Type B pancreatic cell (in vitro differentiated cells): ENCODE measurements at regions not wholly inside any gene's neighbourhood (a gene's known extent, or its start where the extent isn't known, plus 50 kb on each side); places are given as distances from the start of the nearest gene placed in this dataset.

Source experiments
- DNase-seq: peaks from one replicate; pipeline ENCODE4 v3.0.0; 2021; ENCODE audit warnings: mixed read lengths; ENCODE audit not compliant: unreplicated experiment; ENCODE audit errors: extremely low spot score
- H3K27ac Mint-ChIP-seq: 2 replicates; pipeline ENCODE4 v1.8.0; 2021; ENCODE audit warnings: mild to moderate bottlenecking, mixed read lengths
- H3K27me3 Mint-ChIP-seq: 2 replicates; pipeline ENCODE4 v1.8.0; 2021; ENCODE audit warnings: mixed read lengths
- H3K36me3 Mint-ChIP-seq: 2 replicates; pipeline ENCODE4 v1.8.0; 2021; ENCODE audit warnings: mixed read lengths
- H3K4me1 Mint-ChIP-seq: one replicate; pipeline ENCODE4 v1.8.0; 2021; ENCODE audit warnings: mixed read lengths; ENCODE audit not compliant: unreplicated experiment
- H3K4me3 Mint-ChIP-seq: 2 replicates; pipeline ENCODE4 v1.8.0; 2021; ENCODE audit warnings: mild to moderate bottlenecking, mixed read lengths
- H3K9me3 Mint-ChIP-seq: 2 replicates; pipeline ENCODE4 v1.8.0; 2021; ENCODE audit warnings: mixed read lengths
- TF ChIP-seq, protein P1 (sequence below): fragments of 200-600 bp; sonication (generic); conservative IDR thresholded peaks from 2 replicates; pipeline ENCODE4 v1.5.0; 2021; ENCODE audit warnings: antibody characterized with exemption, mild to moderate bottlenecking

DNA sequence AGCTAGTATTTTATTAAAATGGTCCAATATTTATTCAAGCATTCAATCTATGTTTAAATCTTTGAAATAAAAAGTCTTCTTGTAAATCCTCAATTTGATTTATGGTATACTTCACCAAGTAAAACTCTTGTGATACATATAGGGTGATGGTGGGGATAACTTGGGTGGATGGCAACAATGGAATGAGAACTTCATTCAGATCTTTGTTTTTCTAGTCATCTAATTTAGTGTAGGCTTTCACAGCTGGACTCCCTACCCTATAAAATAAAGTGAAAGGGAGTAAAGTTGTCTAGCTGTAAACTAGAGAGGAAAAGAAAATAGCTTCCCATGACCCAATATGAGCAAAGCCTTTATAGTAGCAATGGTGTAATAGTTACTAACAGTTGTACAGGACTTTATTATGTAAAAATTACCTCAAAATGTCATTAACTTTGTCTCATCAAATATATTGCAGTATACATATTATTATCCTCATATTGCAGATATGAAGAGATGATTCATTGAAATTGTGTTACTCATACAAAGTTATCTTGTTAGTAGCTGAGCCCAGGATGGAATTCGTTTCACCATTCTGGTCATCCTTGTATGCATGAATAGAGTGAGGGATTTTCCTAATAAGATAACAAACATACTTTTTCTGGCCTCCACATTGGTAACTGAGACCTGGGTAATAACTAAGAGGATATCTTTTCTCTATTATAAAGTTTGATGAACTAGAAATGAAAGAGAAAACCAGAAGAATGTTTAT is 1377.7 kb upstream of the ADGRL4 start:
- Mint-ChIP-seq H3K27ac (no peak overlapping the region), H3K36me3 (no peaks in the 10 kb centered on the region), H3K9me3 (no peaks in the 10 kb centered on the region), H3K4me1 (no peaks in the 10 kb centered on the region), H3K4me3 (no peak overlapping the region), H3K27me3 (no peaks in the 10 kb centered on the region)
- TF ChIP-seq, protein P1, sequence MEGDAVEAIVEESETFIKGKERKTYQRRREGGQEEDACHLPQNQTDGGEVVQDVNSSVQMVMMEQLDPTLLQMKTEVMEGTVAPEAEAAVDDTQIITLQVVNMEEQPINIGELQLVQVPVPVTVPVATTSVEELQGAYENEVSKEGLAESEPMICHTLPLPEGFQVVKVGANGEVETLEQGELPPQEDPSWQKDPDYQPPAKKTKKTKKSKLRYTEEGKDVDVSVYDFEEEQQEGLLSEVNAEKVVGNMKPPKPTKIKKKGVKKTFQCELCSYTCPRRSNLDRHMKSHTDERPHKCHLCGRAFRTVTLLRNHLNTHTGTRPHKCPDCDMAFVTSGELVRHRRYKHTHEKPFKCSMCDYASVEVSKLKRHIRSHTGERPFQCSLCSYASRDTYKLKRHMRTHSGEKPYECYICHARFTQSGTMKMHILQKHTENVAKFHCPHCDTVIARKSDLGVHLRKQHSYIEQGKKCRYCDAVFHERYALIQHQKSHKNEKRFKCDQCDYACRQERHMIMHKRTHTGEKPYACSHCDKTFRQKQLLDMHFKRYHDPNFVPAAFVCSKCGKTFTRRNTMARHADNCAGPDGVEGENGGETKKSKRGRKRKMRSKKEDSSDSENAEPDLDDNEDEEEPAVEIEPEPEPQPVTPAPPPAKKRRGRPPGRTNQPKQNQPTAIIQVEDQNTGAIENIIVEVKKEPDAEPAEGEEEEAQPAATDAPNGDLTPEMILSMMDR, result no peak
- DNase-seq, result no peak

DNA sequence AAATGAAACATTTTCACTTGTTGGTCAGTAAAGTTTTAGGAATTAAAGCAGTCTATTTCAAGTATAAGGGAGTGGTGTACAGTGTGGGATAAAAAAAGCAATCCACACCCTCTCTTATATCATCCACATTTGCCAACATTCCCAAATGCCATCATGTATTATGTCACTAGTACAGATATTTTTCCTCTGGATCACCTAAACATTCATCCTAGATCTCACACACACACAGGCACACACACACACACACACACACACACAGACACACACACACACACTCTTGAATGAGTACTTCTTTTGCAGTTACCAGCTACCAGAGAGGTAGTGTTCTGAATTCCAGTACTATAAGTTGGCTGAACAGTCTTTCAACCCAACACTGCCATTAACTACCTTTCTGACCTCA is 1369.1 kb upstream of the ADGRL4 start:
- H3K4me3 Mint-ChIP-seq, result no peak overlapping the region
- TF ChIP-seq, protein P1, result no peak
- no peaks in the 10 kb centered on the region for H3K36me3 Mint-ChIP-seq
- DNase-seq, result no peak
- no peak overlapping the region for H3K27ac Mint-ChIP-seq
- H3K27me3 Mint-ChIP-seq, result peaks cover 4% of the 10 kb centered on the region
- no peaks in the 10 kb centered on the region for H3K4me1 Mint-ChIP-seq
- no peaks in the 10 kb centered on the region for H3K9me3 Mint-ChIP-seq

DNA sequence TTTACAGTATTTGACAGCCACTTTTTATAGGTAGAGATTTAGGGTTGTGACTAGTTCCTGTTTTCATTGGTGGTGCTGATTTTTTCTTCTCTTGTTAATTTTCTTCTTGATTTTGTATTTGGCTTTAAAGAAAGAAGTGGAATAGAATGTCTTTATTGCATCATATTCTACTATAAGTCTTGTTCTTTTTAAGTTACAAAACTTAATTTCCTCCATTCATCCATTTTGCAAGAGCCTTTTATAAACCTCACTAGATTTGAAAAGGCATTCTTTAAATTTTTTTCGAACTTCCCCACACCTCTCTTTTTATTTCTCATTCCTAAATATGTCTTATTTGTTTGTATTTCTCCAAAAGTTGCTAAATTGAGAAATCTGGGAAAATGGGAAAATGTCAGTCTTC is 1368.6 kb upstream of the ADGRL4 start:
- TF ChIP-seq, protein P1, result no peak
- Mint-ChIP-seq H3K4me3 (no peak overlapping the region), H3K27me3 (peaks cover 4% of the 10 kb centered on the region), H3K36me3 (no peaks in the 10 kb centered on the region), H3K9me3 (no peaks in the 10 kb centered on the region), H3K27ac (no peak overlapping the region), H3K4me1 (no peaks in the 10 kb centered on the region)
- DNase-seq, result no peak

DNA sequence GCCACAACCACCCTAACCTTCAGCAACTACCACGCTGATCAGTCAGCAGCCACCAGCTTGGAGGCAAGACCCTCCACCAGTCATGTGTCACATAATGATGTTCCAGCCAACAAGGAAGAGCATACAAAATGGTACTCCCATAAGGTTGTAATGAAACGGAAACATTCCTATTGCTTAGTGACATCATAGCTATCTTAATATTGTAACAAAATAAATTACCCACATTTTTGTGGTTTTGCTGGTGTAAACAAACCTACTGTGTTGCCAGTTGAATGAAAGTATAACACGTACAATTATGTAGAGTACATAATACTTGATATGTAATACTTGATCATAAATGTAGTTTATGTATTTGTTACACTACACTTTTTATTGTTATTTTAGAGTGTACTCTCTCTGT is 1363.2 kb upstream of the ADGRL4 start:
- no peak overlapping the region for H3K27ac Mint-ChIP-seq
- H3K4me1 Mint-ChIP-seq, result no peaks in the 10 kb centered on the region
- no peaks in the 10 kb centered on the region for H3K36me3 Mint-ChIP-seq
- DNase-seq, result no peak
- H3K9me3 Mint-ChIP-seq, result no peaks in the 10 kb centered on the region
- H3K4me3 Mint-ChIP-seq, result no peak overlapping the region
- H3K27me3 Mint-ChIP-seq, result peaks cover 8% of the 10 kb centered on the region
- TF ChIP-seq, protein P1, result no peak

DNA sequence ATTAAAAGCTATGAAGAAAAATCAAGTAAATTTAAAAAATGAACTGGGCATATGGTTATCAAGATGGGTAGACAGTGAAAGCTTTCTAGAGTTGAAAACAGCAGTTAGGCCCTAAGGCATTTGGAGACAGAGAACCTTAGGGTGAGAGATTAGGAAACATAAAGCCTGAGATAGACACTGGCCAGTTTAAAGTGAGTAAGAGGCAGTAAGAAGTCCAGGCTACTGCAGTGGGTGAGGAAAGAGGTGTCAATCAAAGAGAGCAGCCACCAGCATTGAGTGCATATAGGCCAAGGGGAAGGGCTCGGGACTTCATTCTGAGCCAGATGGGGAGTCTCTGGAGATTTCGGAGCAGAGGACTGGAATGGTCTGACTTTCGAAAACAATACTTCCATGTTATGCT is 1360.5 kb upstream of the ADGRL4 start:
- Mint-ChIP-seq H3K27ac (no peak overlapping the region), H3K27me3 (peaks cover 8% of the 10 kb centered on the region), H3K9me3 (no peaks in the 10 kb centered on the region), H3K4me1 (no peaks in the 10 kb centered on the region), H3K4me3 (no peak overlapping the region), H3K36me3 (no peaks in the 10 kb centered on the region)
- no peak for DNase-seq
- TF ChIP-seq, protein P1, result no peak
